ENCODE measurements at regions not wholly inside any gene's neighbourhood (a gene's known extent, or its start where the extent isn't known, plus 50 kb on each side); places are given as distances from the start of the nearest gene placed in this dataset.

GRCh38 chr15:95679847-95680582 is 650.5 kb upstream of the NR2F2 start:
- no peak overlapping the region for H4K5ac ChIP-seq (ENCODE audit: insufficient read length, low read depth, low read length)
- H3K36me3 ChIP-seq (ENCODE audit: control insufficient read depth in 2 of 4, insufficient read depth in 4 of 4, low read length in 3 of 4) = no peaks in the 10 kb centered on the region
- H2BK15ac ChIP-seq (ENCODE audit: low read length) = no peak overlapping the region
- H3K4me1 ChIP-seq (replicated peaks in 1 of 4; ENCODE audit: control insufficient read depth in 3 of 4, insufficient read depth in 4 of 4, low read length in 3 of 4) = no peaks in the 10 kb centered on the region
- no peak overlapping the region for H3K9ac ChIP-seq (replicated peaks in 1 of 4; ENCODE audit: extremely low read depth in 1 of 4, low read depth in 3 of 4, low read length in 3 of 4)
- no peak overlapping the region for H2AFZ ChIP-seq (ENCODE audit: low read length)
- 96% methylated on average over 5 of the region's 6 CpGs; no CpG with 5 or more reads in 1 of the 2 experiments for WGBS, 2 experiments (ENCODE audit: extremely low coverage in 1 of 2, insufficient coverage in 1 of 2, insufficient read length in 1 of 2, insufficient replicate concordance in 2 of 2, low coverage in 1 of 2, low lambda C conversion rate in 2 of 2, missing lambda C conversion rate in 1 of 2)
- H3K4me2 ChIP-seq (ENCODE audit: insufficient read depth in 1 of 2, low read depth in 2 of 2, low read length in 2 of 2) = no peak overlapping the region
- no peaks in the 10 kb centered on the region for H3K27me3 ChIP-seq (replicated peaks in 1 of 4; ENCODE audit: control insufficient read depth in 3 of 4, extremely low read depth in 1 of 4, insufficient read depth in 3 of 4, low read length in 3 of 4)
- no peak overlapping the region for H2BK20ac ChIP-seq (ENCODE audit: low read length)
- no peaks in the 10 kb centered on the region for H3K79me1 ChIP-seq (ENCODE audit: low read depth, low read length)
- no peak overlapping the region for H2BK120ac ChIP-seq (replicated peaks; ENCODE audit: low read depth, low read length)
- H3K14ac ChIP-seq (ENCODE audit: insufficient read length) = no peak overlapping the region
- CTCF ChIA-PET (ENCODE audit: partially characterized antibody) = no interaction called here
- no peaks in the 10 kb centered on the region for H3K9me3 ChIP-seq (ENCODE audit: insufficient read depth in 2 of 2, low read depth in 1 of 2, low read length in 1 of 2)
- DNase-seq (ENCODE audit: low read depth in 1 of 2, low spot score in 2 of 2) = no peak
- no peak overlapping the region for H2BK5ac ChIP-seq (ENCODE audit: low read depth, low read length)
- POLR2A ChIA-PET (ENCODE audit: partially characterized antibody) = no interaction called here
- no peak overlapping the region for H4K91ac ChIP-seq (replicated peaks; ENCODE audit: insufficient read length, low read length)
- H3K27ac ChIP-seq (ENCODE audit: low read depth, low read length) = no peak overlapping the region
- H4K8ac ChIP-seq (ENCODE audit: extremely low read depth, insufficient read depth, low read length) = no peak overlapping the region
- no peak overlapping the region for H3K23ac ChIP-seq (ENCODE audit: insufficient read length)
- H4K20me1 ChIP-seq (replicated peaks in 1 of 2; ENCODE audit: control insufficient read depth in 1 of 2, insufficient read depth in 2 of 2, low read length in 2 of 2) = no peaks in the 10 kb centered on the region
- no peak overlapping the region for H2BK12ac ChIP-seq (ENCODE audit: low read depth, low read length)
- H3K56ac ChIP-seq (replicated peaks; ENCODE audit: insufficient read length, low read depth, low read length) = no peak overlapping the region
- TF ChIP-seq CBX8 (IDR thresholded peaks at IDR 0.05; ENCODE audit: borderline replicate concordance, low read depth, low read length) (no peak), TEAD4 (IDR thresholded peaks at IDR 0.05; ENCODE audit: low read depth, low read length) (no peak), POLR2A (IDR thresholded peaks at IDR 0.05; ENCODE audit: control extremely low read depth in 1 of 2, low read depth in 2 of 2, low read length in 2 of 2) (no peak), GTF2F1 (IDR thresholded peaks at IDR 0.05; ENCODE audit: borderline replicate concordance, low read depth, low read length) (no peak)
- FAIRE-seq = no peak
- no peaks in the 10 kb centered on the region for H3K79me2 ChIP-seq (ENCODE audit: control insufficient read depth in 1 of 2, insufficient read depth in 2 of 2, low read length in 2 of 2)
- H2AK5ac ChIP-seq (ENCODE audit: low read depth, low read length) = no peak overlapping the region
- no peak overlapping the region for H3K4me3 ChIP-seq (ENCODE audit: extremely low read depth in 1 of 4, insufficient read depth in 2 of 4, low read depth in 3 of 4, low read length in 4 of 4)
- H3K23me2 ChIP-seq (ENCODE audit: low read depth, low read length) = no peaks in the 10 kb centered on the region
- no peak overlapping the region for H3K4ac ChIP-seq (replicated peaks; ENCODE audit: insufficient read length, low read depth, low read length)
- H3K18ac ChIP-seq (ENCODE audit: extremely low read depth, low read length) = no peak overlapping the region

Measured in H1 (cell line).